ENCODE measurements at regions not wholly inside any gene's neighbourhood (a gene's known extent, or its start where the extent isn't known, plus 50 kb on each side); places are given as distances from the start of the nearest gene placed in this dataset.

DNA sequence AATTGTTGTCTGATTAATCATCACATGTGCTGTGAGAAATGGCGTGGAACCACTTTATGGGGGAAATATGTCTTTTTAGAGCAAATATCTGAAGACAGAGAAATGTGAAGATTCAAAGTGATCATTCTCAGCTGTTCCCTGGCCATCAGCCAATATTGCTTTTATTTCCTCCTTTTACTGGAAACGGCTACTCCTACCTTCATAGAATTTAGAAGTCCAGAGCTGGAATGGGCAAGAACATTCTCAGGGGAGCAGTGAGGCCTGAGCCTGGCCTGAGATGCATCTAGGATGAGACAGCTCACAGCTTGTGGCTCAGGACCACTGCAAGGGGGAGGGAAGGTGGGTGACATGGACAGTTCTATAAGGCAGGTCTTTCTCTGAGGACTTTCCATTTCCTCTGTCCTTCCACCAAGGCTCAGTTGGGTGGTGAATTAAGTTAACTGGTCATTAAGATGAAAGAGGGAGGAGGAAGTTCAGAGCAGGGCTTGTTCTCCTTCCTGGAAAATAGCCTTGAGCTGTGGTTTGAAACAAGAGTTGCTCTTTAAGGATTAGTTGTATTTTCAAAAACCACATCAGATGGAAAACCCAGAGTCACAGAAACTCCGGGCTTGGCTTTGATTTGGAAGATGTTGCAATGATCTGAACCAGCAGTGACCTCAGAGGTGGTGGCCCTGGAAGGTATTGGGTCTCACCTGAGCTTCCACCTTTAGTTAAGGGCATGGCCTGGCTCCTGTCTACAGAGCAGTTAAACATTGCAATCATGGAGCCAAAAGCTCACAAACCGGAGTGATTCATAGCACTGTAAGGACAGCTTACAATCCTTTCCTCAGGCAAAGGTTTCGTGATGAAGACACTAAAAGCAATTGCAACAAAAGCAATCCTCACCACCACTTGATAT, 144.3 kb downstream of the VAPA start:
- no peak for DNase-seq (ENCODE audit: low read depth)

DNA sequence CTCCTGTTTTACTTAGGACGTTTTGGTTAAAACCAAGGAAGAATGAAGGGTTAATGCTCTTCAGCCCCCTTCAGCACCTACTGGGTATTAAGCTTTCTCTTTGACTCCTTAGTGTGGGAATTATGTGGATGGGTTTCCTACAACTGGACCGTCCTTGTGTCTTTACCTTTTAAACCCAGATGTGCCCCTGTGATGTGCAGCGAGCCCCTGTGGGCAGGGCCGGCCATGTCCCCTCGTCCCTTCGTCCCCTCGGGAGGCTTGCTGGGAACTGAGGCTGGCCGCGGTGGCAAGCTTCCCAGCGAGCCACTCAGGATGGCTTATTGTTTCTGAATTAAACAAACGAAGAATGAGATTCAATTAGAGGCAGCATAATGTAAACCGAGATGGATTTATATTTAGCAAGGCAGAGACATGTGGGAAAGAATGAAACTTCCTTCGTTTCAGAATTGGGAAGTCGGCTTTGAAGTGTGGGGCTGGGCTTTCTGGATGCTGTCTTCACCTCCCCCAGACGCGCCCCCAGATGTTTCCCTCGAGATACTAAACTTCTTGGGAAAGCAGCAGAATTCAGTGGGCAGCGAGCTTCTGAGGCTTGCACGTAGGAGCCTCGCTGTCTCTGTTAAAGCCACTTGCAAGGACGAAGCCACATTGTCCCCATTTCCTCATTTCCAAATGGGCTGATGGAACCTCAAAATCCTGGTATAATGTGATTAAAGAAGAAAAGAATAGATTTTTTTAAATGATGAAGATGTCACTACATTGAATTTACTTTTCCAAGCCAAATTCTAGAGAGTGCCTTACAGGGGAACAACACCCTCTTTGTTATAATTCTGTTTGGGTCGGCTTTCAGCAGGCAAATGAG, 146.0 kb downstream of the VAPA start:
- no peak for DNase-seq (ENCODE audit: low read depth)

DNA sequence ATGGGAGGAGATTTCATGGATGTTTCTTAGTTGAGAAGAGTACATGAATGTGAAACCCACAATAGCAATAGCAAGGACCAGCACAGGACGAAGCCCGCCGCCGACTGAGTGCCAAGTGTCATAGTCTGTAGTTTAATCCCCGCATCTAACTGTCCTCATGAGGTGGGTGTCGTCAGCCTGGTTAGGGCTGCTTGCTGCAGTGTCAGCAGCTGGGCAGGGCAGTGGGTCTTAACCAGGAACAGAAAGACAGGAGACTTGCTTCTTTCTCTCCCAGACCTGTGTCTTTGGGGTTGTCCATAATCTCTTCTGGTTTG, 146.6 kb downstream of the VAPA start:
- DNase-seq (ENCODE audit: low read depth): no peak

DNA sequence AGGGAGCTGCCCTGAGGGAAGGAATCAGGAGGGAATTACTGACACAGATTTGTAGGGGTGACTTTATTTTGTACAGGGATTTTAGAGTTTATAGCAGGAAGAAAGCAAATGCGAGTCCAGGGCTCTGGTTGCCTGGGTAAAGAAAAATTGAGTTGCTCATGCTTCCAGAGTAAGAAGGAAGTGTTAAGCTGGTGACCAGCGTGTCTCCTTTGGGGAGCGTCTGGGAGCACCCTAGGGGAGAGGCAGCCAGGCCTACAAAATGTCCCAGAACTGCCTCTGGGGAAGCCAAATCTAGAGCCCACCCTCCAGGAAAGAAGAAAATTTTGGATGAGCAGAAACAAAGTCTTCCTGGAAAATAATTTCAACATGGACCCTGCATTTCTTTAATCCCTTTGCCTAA, 147.0 kb downstream of the VAPA start:
- DNase-seq (ENCODE audit: low read depth): no peak

DNA sequence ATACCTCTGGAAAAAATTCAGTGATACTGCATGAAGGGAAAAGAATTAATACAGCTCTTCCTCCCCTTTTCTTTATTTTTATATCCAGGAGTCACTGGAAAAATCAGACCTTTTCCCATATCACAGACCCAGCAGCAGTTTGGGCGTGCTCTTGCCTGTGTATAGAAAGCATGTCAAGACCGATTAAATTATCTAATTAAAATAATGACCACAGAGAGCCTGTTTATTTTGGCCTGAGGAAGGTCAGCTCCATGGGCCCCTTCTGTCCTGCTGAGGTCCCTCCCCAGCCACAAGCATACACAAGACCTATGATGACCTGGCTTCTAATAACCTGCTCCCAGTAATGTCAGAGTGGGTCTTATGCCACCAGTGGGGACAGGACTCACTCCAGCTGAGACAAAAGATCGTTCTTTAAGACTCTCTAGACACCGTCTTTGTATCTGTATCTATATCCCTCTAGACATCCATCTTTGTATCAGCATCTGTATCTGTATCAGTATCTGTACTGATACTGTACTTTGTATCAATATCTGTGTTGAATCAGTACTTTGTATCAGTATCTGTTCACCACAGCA, 147.8 kb downstream of the VAPA start:
- no peak for DNase-seq (ENCODE audit: low read depth)

DNA sequence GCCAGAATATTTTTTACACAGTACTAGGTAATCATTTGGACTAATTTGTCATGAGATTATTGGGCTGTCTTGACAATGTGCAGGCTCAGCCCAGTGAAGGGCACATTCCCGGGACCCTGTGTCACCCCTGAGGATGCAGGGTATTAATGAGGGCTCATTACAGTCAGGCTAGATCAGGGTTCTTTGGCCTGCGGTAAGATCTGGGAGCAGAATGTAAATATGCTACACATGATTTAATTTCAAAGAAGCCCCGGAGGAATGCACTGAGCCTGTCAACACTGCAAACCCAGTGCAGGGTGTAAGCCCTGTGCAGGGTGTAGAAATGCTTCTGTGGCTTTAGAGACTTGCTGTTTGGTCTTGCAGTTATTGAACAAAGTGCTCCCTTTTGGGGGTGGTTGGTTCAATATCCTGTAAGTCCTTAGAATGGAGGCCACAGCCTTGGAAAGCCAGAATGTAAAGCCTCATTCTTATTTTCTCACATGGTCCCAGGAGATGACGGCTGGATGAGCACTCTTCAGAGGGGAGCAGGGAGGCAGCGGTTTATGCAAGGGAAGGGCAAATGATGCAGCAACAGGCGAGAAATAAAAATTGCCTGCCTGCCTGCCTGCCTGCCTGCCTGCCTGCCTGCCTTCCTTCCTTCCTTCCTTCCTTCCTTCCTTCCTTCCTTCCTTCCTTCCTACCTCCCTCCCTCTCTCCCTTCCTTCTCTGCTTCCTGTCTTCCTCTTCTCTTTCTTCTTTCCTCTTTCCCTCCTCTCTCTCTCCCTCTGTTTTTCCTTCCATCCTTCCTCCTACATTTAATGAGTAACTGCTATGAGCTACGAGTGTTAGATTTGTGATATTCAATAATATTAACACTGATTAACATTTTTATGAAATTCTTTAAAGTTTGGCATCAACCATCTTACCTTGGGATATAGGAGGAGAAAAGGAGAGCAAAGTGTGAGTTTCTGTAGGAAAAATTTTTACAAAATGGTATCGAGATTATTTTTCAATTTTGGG, 148.8 kb downstream of the VAPA start:
- no peak for DNase-seq (ENCODE audit: low read depth)

DNA sequence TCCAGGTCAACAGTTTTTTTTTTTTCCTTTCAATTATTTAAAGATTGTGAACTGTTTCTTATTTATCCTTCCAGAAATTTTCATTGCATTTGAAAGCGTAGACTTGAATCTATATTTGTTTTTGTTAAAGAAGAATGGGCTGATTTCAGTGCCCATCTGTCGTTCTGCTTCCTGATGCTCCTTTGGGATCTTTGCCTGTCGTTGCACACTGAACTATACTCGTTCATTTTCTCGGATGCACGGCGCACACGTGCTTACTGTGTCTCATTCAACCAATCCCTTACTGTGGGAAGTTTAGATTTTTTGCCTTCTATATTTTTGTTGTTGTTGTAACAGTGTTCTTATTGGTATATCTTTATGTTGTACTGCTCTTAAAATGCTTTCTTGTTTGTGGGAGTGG, 149.7 kb downstream of the VAPA start:
- DNase-seq (ENCODE audit: low read depth): no peak

DNA sequence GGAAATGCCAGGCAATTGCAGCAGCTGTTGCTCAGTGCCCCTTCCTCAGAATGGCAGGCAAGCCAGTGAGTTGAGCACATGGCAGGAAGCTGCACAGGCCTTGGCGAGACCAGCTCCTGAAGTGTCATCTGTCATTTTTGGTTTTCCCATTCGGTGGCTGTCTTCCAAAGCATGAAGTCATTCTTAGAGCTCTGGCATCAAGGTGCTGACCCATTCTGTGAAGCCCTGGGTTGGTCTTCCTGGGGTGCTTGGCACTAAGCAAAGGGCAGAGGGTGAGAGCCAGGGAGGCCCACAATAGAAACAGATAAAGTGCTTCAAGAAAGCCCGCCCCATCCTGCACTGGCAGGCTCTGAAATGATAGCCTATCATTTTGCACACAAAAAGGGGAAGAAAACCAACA, 150.5 kb downstream of the VAPA start:
- DNase-seq (ENCODE audit: low read depth): no peak

DNA sequence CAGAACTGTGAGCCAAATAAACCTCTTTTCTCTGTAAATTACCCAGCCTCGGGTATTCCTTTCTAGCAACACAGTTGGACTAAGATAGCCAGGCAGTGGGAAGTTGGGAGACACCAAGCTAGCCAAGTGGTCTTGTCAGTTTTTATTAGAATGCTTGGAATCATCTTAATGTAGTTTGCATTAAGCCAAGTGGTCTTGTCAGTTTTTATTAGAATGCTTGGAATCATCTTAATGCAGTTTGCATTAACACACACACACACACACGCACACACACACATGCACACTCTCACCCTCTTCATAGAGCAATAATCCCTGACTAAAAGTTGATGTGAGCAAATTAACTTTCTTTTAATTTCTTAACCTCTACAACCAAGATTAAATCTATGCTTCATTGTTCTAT, 151.5 kb downstream of the VAPA start:
- DNase-seq (ENCODE audit: low read depth): no peak

DNA sequence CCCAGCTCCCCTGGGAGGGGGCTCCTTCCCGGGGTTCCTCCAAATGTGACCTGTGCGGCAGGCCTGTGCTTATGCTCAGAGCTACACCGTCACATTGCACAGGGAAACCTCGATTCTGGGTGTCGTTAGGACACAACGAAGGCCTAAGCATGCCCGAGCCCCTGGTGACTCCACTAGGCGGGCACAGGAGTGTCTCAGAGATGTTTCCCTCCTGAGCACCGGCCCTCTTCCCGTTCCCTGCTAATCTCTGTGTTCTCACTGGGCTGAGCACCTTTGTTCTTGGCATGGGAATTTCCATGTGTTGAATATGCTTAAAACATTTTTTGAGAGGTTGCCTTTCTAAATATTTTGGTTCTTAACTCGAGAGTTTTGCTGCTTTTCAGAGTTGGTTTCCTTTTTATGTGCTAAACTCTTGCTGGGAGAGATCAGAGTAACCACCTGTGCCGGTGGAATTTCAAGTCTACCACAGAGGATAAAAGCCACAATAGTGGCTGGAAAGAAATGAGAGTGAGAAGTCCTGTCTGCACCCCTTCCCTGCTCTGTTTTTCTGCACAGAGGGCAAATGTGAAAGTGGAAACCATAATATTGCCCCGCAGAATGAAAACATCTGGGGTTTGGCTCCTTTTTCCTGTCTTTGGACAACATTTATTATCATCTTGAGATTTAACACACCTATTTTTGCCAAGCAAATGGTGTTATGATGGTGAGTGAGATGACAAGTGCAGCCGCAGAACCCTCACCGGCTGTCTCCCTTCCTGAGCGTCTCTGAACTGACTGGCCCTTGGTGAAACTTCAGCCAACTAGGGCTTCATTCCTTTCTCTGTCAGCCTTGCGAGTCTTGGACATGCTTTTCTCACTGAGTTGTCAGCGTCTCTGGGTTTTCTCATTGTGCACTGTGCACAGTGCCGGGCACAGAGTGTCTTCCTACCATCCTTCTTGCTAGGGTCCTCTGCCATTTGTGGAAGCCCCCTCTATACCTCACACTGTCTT, 154.1 kb downstream of the VAPA start:
- DNase-seq (ENCODE audit: low read depth): no peak

DNA sequence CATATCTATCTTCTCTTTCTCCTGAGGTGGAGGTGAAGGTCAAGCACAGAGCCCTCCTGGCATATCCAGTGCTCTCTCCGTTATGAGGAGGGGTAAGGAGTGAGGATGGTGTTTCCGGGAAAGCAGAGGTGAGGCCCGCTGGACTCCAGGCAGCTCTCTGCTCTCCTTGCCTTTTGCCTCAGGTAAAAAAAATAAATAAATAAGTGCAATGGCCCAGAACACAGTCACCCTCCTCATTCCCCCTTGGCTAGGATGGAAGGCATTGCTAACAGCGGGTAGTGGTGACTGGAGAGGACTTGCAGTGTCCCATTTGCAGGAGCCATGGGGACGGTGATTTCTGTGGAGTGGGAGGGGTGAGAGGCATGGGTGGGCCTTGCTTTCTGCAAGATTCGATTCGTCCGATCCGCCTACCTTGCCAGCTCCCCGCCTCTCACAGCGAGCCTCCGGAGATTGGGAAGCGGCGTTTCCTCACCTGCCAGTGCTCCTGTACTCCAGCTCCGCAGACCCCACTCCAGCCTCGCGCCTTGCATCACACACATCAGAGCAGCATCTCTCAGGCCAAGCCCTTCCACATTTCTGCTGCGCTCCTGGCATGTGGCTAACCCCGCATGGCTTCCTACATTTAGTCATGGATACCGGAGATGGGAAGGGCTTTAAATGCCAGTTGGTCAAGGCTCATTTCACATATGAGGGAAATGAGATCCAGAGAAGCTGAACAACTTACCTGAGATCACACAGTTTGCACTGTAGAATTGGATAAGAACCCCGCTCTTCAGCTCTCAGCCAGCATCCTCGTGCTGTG, 155.2 kb downstream of the VAPA start:
- DNase-seq (ENCODE audit: low read depth): no peak

DNA sequence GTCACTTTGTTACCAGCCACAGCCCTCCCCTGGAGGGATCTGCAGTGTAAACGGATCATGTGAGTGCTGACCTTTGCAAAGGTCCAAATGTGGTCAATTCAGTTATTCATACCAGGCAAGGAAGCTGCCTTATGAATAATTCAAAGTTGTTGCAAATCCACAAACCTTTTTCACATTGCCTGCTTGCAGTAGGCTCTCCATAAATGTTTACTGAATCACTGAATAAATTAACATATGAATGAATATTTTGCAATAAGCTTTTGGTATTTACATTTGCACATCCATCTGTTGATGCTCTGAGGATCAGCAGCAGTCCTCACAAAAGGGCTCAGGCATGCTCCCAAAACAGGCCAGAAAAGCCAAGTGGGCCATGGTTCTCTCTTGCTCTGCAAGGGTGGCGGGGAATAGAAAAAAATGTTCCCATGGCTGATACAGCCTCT, 156.8 kb downstream of the VAPA start:
- no peak for DNase-seq (ENCODE audit: low read depth)

DNA sequence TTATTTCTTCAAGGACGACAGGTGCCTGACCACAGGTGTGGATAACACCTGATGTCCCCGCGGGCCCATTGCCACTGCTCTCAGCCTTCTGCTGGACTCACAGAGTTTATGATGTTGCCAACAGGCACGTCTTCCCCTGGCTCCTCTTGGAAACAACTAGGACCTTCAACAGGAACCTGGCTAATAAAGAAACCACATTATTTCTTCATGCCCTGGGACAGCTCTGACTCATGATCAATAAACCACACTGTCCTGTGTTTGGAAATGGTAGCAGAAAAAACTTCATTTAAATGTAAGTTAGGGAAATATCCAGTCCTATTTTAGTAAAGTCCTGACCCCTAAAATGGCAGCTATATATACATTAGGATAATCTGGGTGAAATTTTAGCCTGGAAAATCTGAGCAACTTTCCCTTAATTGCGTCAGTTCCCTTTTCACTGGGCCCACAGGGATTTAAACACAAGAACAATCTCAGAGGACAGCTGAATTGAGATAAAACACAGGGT, 158.9 kb downstream of the VAPA start:
- no peak for DNase-seq (ENCODE audit: low read depth)

DNA sequence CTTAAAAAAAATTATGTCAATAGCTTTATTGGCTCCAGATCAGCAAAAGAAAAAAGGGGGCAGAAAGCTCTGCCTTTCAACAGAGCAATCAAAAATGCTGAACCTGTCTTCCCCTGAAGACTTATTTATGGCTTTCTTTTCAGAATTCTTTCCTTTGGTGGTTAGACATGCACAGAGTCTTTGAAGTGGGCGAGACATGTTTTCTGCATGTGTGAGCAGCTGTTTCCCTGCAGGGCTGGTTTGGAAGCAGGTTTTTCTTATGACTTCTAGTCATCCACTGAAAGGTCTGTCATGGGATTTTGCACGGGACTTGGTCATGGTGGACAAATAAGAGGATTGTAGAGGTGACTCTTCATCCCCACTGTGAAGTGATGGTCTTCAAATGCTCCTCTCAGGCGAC, 160.3 kb downstream of the VAPA start:
- DNase-seq (ENCODE audit: low read depth): no peak

DNA sequence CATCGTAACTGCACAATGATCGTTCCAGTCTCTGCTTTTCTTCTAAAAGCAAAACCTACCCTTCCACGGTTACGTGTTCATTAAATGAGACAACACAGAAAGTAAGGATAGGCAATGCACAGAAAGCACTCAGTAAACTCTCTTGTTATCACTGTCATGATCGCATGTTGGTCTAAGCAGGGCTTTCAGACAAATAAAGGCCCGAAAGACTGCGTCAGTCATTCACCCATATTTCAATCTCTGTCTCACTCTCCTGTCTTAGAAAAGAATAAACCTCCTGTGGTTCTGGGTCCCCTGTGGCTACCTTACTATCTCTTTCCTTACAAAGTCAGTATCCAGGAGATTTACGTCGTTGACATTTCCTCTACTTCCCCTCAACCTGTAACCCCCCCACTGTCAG, 160.9 kb downstream of the VAPA start:
- DNase-seq (ENCODE audit: low read depth): no peak

DNA sequence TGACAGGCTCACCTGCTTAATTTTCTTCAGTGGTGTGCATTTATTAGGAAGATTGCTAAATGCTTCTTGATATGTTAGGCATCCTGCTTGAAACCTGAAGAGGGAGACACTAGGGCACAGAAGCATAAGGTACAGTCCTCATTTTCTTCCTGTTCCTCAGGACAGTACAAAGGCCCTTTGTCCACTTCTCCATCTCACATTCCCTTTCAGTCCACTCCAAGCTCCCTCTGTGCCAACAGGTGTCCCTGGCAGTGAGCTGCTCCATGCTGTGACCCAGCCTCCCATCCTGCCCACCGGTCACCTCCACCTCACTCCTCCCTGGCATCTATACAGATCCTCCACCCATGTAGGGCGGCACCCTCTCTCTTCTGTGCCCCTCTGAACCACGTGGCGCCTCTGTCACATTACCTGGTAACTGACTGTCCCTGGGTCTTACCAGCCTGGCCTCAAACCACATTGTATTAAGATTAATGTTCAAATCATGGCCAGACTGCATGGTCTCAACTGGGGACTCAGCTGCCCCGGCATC, 162.8 kb downstream of the VAPA start:
- no peak for DNase-seq (ENCODE audit: low read depth)

DNA sequence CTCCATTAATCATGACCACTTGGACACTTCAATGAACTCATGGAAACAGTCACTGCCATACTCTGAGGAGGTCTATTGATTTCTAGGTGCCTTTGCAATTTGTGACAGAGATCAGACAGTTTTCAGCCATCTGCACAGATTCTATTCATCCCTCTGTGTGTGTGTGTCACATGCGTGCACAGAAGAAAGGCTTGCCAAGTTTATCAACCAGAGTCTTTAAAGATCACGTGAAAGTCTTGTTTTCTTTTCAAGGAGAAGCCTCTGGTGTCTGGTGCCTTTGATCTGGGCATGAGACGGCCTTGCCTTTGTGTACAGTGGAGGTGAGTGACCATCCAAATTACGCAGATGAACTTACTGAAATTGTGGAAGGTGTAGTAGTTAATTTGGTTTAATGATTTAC, 164.2 kb downstream of the VAPA start:
- no peak for DNase-seq (ENCODE audit: low read depth)

DNA sequence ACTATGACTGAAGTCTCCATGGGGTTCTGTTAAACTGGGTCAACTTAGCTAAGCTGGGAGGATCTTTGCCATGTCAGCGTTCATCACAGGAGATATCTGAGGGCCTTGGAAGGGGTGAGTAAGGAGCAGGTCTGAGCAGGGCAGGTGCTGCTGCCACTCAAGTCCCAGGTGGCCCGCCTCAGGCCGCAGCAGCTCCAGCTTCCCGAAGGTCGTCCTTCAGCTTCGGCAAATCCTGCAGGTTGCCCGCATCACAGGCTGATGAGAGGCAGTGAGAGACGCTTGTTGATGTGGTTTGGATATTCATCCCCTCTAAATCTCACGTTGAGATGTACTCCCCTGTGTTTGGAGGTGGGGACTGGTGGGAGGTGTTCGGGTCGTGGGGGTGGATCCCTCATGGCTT, 166.6 kb downstream of the VAPA start:
- no peak for DNase-seq (ENCODE audit: low read depth)

DNA sequence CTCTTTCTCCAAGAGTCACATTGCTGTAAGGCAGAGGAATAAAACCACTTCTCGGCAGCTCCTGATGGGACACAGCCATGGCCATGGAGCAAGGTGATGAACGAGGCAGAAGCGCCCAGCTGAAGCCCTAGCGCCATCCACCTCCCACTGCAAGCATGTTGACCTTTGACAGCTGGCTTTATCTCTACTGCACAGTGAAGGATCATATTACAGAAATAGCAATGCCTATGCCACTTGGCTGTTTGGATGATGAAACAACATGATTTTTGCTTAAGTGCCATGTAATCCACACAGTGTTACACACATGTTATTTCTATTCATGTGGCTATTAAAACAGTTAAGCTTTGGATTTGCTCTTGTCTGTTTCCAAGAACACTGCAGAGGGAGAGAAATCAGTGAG, 167.7 kb downstream of the VAPA start:
- DNase-seq (ENCODE audit: low read depth): no peak
